OCI-LY3 (cell line): ENCODE measurements at regions not wholly inside any gene's neighbourhood (a gene's known extent, or its start where the extent isn't known, plus 50 kb on each side); places are given as distances from the start of the nearest gene placed in this dataset.

Experiments used
- CTCF ChIP-seq: fragments of 200-600, 300-600 bp; sonication (generic); IDR thresholded peaks from 2 replicates; pipeline ENCODE4 v1.5.1; 2014; ENCODE audit warnings: antibody characterized with exemption, low read length, low read depth
- EZH2phosphoT487 ChIP-seq: fragments of 200-600 bp; shearing (Covaris generic); IDR thresholded peaks from 2 replicates; pipeline ENCODE4 v1.6.1; 2018; ENCODE audit warnings: antibody characterized with exemption, mixed run types, low read depth

- TF ChIP-seq CTCF (no peak), EZH2phosphoT487 (no peak)
Measured at GRCh38 chr10:3900391-3900790, 115.4 kb upstream of the KLF6 start.
